ENCODE measurements at regions not wholly inside any gene's neighbourhood (a gene's known extent, or its start where the extent isn't known, plus 50 kb on each side); places are given as distances from the start of the nearest gene placed in this dataset.

DNA sequence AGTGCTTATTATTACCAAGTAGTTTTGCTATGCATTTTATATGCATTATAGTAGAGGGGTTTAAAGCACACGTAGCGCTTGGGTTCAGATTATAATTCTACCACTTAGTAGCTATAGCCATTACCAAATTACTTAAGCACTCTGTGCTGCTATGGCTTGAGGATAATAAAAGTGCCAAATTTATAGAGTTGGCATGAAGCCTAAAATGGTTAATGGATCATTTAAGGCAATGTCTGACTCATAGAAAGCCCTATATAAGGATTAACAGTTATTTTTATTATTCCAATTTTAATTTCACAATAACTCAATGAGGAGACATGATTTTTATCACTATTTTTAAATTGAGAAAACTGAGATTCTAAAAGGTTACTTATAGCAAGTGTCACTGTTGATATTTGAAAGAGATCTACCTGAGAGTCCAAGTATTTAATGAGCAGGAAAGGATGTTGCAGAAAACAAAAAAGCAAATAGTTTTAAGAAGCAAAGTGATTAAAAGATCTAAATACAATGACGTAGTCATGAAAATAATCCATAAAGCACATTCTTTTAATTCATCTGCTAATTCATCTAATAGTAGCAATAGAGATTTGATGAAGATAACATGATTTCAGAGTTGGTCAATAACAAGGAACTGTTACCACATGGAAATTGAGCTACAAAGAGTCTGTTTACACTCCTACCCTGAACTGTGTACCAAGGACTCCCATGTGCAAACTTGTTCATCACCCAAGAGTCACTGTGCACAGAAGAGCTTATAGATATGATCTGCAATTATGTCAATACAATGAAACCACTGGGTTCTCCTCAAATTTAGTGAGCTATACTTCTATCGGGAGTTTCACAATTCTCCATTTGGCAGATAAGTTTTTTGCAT is 78.8 kb upstream of the DTNA start:
- TF ChIP-seq, protein P1, sequence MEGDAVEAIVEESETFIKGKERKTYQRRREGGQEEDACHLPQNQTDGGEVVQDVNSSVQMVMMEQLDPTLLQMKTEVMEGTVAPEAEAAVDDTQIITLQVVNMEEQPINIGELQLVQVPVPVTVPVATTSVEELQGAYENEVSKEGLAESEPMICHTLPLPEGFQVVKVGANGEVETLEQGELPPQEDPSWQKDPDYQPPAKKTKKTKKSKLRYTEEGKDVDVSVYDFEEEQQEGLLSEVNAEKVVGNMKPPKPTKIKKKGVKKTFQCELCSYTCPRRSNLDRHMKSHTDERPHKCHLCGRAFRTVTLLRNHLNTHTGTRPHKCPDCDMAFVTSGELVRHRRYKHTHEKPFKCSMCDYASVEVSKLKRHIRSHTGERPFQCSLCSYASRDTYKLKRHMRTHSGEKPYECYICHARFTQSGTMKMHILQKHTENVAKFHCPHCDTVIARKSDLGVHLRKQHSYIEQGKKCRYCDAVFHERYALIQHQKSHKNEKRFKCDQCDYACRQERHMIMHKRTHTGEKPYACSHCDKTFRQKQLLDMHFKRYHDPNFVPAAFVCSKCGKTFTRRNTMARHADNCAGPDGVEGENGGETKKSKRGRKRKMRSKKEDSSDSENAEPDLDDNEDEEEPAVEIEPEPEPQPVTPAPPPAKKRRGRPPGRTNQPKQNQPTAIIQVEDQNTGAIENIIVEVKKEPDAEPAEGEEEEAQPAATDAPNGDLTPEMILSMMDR (IDR thresholded peaks at IDR 0.05; ENCODE audit: poor library complexity, severe bottlenecking) = no peak
- Histone ChIP-seq H3K9me3 (ENCODE audit: severe bottlenecking) (no peaks in the 10 kb centered on the region), H3K27me3 (ENCODE audit: insufficient read depth, poor library complexity, severe bottlenecking) (peaks cover 5% of the 10 kb centered on the region), H3K36me3 (ENCODE audit: low read depth) (no peaks in the 10 kb centered on the region), H3K27ac (ENCODE audit: poor library complexity, severe bottlenecking) (no peak overlapping the region), H3K4me3 (ENCODE audit: severe bottlenecking) (no peak overlapping the region), H3K4me1 (ENCODE audit: insufficient read depth, poor library complexity, severe bottlenecking) (no peaks in the 10 kb centered on the region)
- ATAC-seq (ENCODE audit: low read depth) = no peak
- DNase-seq (ENCODE audit: low spot score) = no peak

DNA sequence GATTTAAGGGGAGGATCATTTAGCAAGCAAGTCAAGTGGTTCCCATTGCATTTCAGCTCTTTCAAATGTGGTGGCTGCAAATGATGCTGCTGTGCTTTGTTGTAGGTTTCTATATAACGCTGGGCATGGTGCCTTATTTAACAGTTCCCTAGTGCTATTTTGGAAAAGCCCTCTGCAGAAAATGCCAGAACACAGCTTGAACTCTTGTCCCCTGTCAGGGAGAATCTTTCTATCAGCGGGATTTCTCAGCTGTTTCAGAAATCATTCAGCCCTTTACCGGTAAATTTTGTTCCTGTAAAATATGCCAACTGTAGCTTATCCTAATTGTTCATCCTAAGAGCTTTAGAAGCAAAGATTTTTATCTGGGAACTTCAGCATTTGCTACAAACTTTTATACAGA is 77.8 kb upstream of the DTNA start:
- TF ChIP-seq, protein P1 (IDR thresholded peaks at IDR 0.05; ENCODE audit: poor library complexity, severe bottlenecking) = no peak
- no peak overlapping the region for H3K27ac ChIP-seq (ENCODE audit: poor library complexity, severe bottlenecking)
- DNase-seq (ENCODE audit: low spot score) = no peak

DNA sequence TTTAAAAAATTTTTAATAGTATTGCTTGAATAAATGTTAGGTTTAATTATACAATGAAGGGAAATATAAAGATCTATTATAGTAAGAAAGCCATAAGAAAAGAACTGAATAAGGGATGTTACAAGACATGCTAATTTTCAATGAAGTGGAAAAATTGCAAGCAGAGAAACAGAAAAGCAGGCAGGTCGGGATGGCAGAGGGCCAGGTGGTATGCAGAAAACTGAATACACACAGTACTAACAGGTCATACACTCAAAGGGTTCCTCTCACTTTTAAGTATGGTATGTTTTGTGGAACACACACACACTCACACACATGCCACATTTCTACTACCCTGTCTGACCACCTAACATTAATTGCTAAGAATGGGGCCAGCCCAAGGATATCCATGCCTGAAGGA is 76.7 kb upstream of the DTNA start:
- ATAC-seq (ENCODE audit: low read depth) = no peak
- H3K4me3 ChIP-seq (ENCODE audit: severe bottlenecking) = no peak overlapping the region
- no peaks in the 10 kb centered on the region for H3K9me3 ChIP-seq (ENCODE audit: severe bottlenecking)
- H3K27me3 ChIP-seq (ENCODE audit: insufficient read depth, poor library complexity, severe bottlenecking) = peaks cover 5% of the 10 kb centered on the region
- no peak for DNase-seq (ENCODE audit: low spot score)
- H3K4me1 ChIP-seq (ENCODE audit: insufficient read depth, poor library complexity, severe bottlenecking) = no peaks in the 10 kb centered on the region
- TF ChIP-seq, protein P1 (IDR thresholded peaks at IDR 0.05; ENCODE audit: poor library complexity, severe bottlenecking) = no peak
- H3K36me3 ChIP-seq (ENCODE audit: low read depth) = no peaks in the 10 kb centered on the region
- H3K27ac ChIP-seq (ENCODE audit: poor library complexity, severe bottlenecking) = no peak overlapping the region

More for the DNA sequence above, 77.8 kb upstream of the DTNA start:
- Histone ChIP-seq H3K4me3 (ENCODE audit: severe bottlenecking) (no peak overlapping the region), H3K4me1 (ENCODE audit: insufficient read depth, poor library complexity, severe bottlenecking) (no peaks in the 10 kb centered on the region), H3K27me3 (ENCODE audit: insufficient read depth, poor library complexity, severe bottlenecking) (peaks cover 5% of the 10 kb centered on the region), H3K36me3 (ENCODE audit: low read depth) (no peaks in the 10 kb centered on the region), H3K9me3 (ENCODE audit: severe bottlenecking) (no peaks in the 10 kb centered on the region)
- no peak for ATAC-seq (ENCODE audit: low read depth)

DNA sequence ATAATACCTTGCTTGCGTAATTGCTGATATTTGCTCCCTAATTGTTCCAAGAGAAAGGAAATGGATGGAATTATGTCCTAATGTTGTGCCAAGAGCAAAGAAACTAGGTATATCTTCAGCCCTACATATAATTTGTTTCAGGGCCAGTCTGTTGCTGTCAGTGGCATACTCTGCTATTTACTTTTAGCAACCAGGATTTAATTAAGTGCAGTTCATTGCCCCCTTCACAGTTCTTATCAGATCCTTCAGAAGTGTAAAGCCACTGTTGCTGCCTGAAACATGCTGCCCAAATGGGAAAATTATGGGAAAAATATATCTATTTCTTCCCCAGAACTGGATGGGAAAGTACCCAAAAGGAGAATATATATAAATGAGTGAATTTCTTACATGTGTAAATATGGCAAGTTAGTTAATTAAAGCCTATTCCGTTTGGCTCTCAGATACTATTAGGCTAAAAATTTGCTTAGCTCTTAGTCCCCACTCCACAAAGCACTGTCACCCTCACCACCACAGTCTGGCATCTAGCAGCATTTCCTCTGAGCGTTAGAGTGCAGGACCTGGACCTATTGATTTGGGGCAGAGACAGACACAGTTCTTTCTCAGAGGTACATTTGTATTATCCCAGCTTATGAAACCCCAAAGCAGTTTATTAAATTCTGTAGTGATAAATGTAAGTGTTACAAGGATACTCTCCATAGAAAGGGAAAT is 72.8 kb upstream of the DTNA start:
- peaks cover 5% of the 10 kb centered on the region for H3K27me3 ChIP-seq (ENCODE audit: insufficient read depth, poor library complexity, severe bottlenecking)
- no peaks in the 10 kb centered on the region for H3K9me3 ChIP-seq (ENCODE audit: severe bottlenecking)
- H3K27ac ChIP-seq (ENCODE audit: poor library complexity, severe bottlenecking) = no peak overlapping the region
- no peak for DNase-seq (ENCODE audit: low spot score)
- no peak for ATAC-seq (ENCODE audit: low read depth)
- no peaks in the 10 kb centered on the region for H3K36me3 ChIP-seq (ENCODE audit: low read depth)
- H3K4me1 ChIP-seq (ENCODE audit: insufficient read depth, poor library complexity, severe bottlenecking) = no peaks in the 10 kb centered on the region
- TF ChIP-seq, protein P1 (IDR thresholded peaks at IDR 0.05; ENCODE audit: poor library complexity, severe bottlenecking) = no peak
- no peak overlapping the region for H3K4me3 ChIP-seq (ENCODE audit: severe bottlenecking)
